H54 (cell line): ENCODE measurements at regions not wholly inside any gene's neighbourhood (a gene's known extent, or its start where the extent isn't known, plus 50 kb on each side); places are given as distances from the start of the nearest gene placed in this dataset.

Experiments
- DNase-seq: peaks from one replicate; pipeline ENCODE4 v3.0.0; 2011; ENCODE audit warnings: low spot score, mixed read lengths; ENCODE audit not compliant: insufficient read length
- FAIRE-seq: peaks from 3 replicates; lab custom pipeline; 2011; peaks lifted over from hg19 to GRCh38; lab: Jason Lieb, UNC
- POLR2A ChIP-seq: IDR thresholded peaks from 2 replicates; pipeline ENCODE4 v1.6.1; 2011; ENCODE audit warnings: low read depth, mild to moderate bottlenecking, low read length

GRCh38 chr14:61911574-61911973 lies 149.4 kb downstream of the SNAPC1 start:
- no peak for TF ChIP-seq POLR2A
- DNase-seq (no peak), FAIRE-seq (no peak)

- no peak for TF ChIP-seq POLR2A
- no peak for FAIRE-seq
- DNase-seq, result no peak
These were observed 156.8 kb downstream of the SNAPC1 start for GRCh38 chr14:61918998-61919397.

- FAIRE-seq (no peak), DNase-seq (no peak)
- no peak for TF ChIP-seq POLR2A
These were observed 161.1 kb downstream of the SNAPC1 start for GRCh38 chr14:61923348-61923747.

GRCh38 chr14:61925043-61925442 lies 162.8 kb downstream of the SNAPC1 start:
- DNase-seq (no peak), FAIRE-seq (peak; percentile 11)

GRCh38 chr14:61925732-61926435 lies 163.7 kb downstream of the SNAPC1 start:
- FAIRE-seq, result peak; percentile 15
- TF ChIP-seq POLR2A, result no peak

More at GRCh38 chr14:61925043-61925442, 162.8 kb downstream of the SNAPC1 start:
- no peak for TF ChIP-seq POLR2A

GRCh38 chr14:61927060-61927459 lies 164.8 kb downstream of the SNAPC1 start:
- TF ChIP-seq POLR2A, result no peak
- no peak for DNase-seq
- no peak for FAIRE-seq

More at GRCh38 chr14:61925732-61926435, 163.7 kb downstream of the SNAPC1 start:
- DNase-seq, result no peak

- peak; percentile 33 for FAIRE-seq
- TF ChIP-seq POLR2A, result no peak
- peak; percentile 13 for DNase-seq
These were observed 165.3 kb downstream of the SNAPC1 start for GRCh38 chr14:61927520-61927919.

- FAIRE-seq (no peak), DNase-seq (no peak)
- no peak for TF ChIP-seq POLR2A
These were observed 166.1 kb downstream of the SNAPC1 start for GRCh38 chr14:61928300-61928699.

GRCh38 chr14:61928701-61929100 lies 166.5 kb downstream of the SNAPC1 start:
- no peak for FAIRE-seq
- no peak for DNase-seq
- no peak for TF ChIP-seq POLR2A

GRCh38 chr14:61929651-61930050 lies 167.4 kb downstream of the SNAPC1 start:
- TF ChIP-seq POLR2A, result no peak
- no peak for DNase-seq
- FAIRE-seq, result no peak

- TF ChIP-seq POLR2A, result no peak
- FAIRE-seq (no peak), DNase-seq (no peak)
These were observed 168.1 kb downstream of the SNAPC1 start for GRCh38 chr14:61930101-61930857.

- FAIRE-seq (no peak), DNase-seq (no peak)
- TF ChIP-seq POLR2A, result no peak
These were observed 170.8 kb downstream of the SNAPC1 start for GRCh38 chr14:61932974-61933373.

GRCh38 chr14:61934385-61934784 lies 172.2 kb downstream of the SNAPC1 start:
- DNase-seq (no peak), FAIRE-seq (no peak)
- no peak for TF ChIP-seq POLR2A

GRCh38 chr14:61939776-61940175 lies 177.6 kb downstream of the SNAPC1 start:
- TF ChIP-seq POLR2A, result no peak
- FAIRE-seq (no peak), DNase-seq (no peak)
